SK-N-SH (cell line): ENCODE measurements at regions not wholly inside any gene's neighbourhood (a gene's known extent, or its start where the extent isn't known, plus 50 kb on each side); places are given as distances from the start of the nearest gene placed in this dataset.
A peak's percentile ranks its signal among the peaks of the same experiment; 100 is the strongest.

Experiments used
- CTCF ChIA-PET: fragments of 300-600, 350-600 bp; formaldehyde crosslinking; extraction: SDS; loops from one replicate; lab custom pipeline; 2021; lab: Yijun Ruan, JAX
- POLR2A ChIA-PET: fragments of 350-600 bp; sonication (Branson Sonifier 250); formaldehyde crosslinking; extraction: SDS; loops from one replicate; lab custom pipeline; 2020; ENCODE audit warnings: antibody characterized with exemption, inconsistent platforms; lab: Yijun Ruan, JAX
- DNase-seq: peaks from one replicate; pipeline ENCODE4 v3.0.0; 2012
- H2AFZ ChIP-seq: fragments of 200-600 bp; sonication (generic); 2 replicates; pipeline ENCODE4 v1.8.1; 2016; ENCODE audit warnings: antibody characterized with exemption, mild to moderate bottlenecking, low read depth
- H3F3A ChIP-seq: fragments of 200-600 bp; sonication (generic); replicated peaks from 2 replicates; pipeline ENCODE3; 2016; ENCODE audit warnings: antibody characterized with exemption, mild to moderate bottlenecking; ENCODE audit not compliant: insufficient read depth
- H3K27ac ChIP-seq, 2 experiments: fragments of 200-500 bp in 1 of 2; fragments of 200-600 bp in 1 of 2; sonication (Bioruptor generic) in 1 of 2; sonication (generic), shearing (Covaris generic) in 1 of 2; 2 replicates each; pipeline versions ENCODE4 v1.5.1 to v1.6.1; 2014 to 2016; ENCODE audit warnings: low read depth in 2 of 2, inconsistent platforms in 1 of 2, low read length in 1 of 2, mild to moderate bottlenecking in 1 of 2, mixed read lengths in 1 of 2
- H3K27me3 ChIP-seq: fragments of 200-600 bp; sonication (generic), shearing (Covaris generic); 2 replicates; pipeline ENCODE4 v1.6.1; 2016; ENCODE audit warnings: mixed run types; ENCODE audit not compliant: insufficient read depth
- H3K36me3 ChIP-seq, 2 experiments: fragments of 200-500 bp in 1 of 2; fragments of 200-600 bp in 1 of 2; sonication (Bioruptor generic) in 1 of 2; sonication (generic) in 1 of 2; replicated peaks in 1 of 2; 2 replicates each; pipeline versions ENCODE3 to v1.5.1; 2014 to 2016; ENCODE audit warnings: low read length in 1 of 2, mild to moderate bottlenecking in 1 of 2; ENCODE audit not compliant: insufficient read depth in 2 of 2, control insufficient read depth in 1 of 2
- H3K4me1 ChIP-seq, 2 experiments: fragments of 200-500 bp in 1 of 2; fragments of 200-600 bp in 1 of 2; sonication (Bioruptor generic) in 1 of 2; sonication (generic), shearing (Covaris generic) in 1 of 2; 2 replicates each; pipeline versions ENCODE4 v1.5.1 to v1.6.1; 2014 to 2016; ENCODE audit warnings: low read depth in 1 of 2, low read length in 1 of 2, mixed run types in 1 of 2; ENCODE audit not compliant: insufficient read depth in 2 of 2, control insufficient read depth in 1 of 2
- H3K4me2 ChIP-seq: fragments of 200-600 bp; sonication (generic), shearing (Covaris generic); 2 replicates; pipeline ENCODE4 v1.6.1; 2017; ENCODE audit warnings: mixed run types
- H3K4me3 ChIP-seq, 2 experiments: fragments of 200-500 bp in 1 of 2; fragments of 200-600 bp in 1 of 2; sonication (Bioruptor generic) in 1 of 2; sonication (generic), shearing (Covaris generic) in 1 of 2; 2 replicates each; pipeline versions ENCODE4 v1.5.1 to v1.8.1; 2014 to 2016; ENCODE audit warnings: low read depth in 2 of 2, inconsistent platforms in 1 of 2, low read length in 1 of 2, mild to moderate bottlenecking in 1 of 2, mixed read lengths in 1 of 2, moderate library complexity in 1 of 2
- H3K79me2 ChIP-seq: fragments of 200-600 bp; sonication (generic); 2 replicates; pipeline ENCODE4 v1.8.1; 2017; ENCODE audit warnings: mild to moderate bottlenecking; ENCODE audit not compliant: insufficient read depth
- H3K9ac ChIP-seq: fragments of 200-600 bp; sonication (generic); 2 replicates; pipeline ENCODE4 v1.6.1; 2017; ENCODE audit warnings: mixed run types
- H3K9me2 ChIP-seq: fragments of 200-600 bp; sonication (generic); 2 replicates; pipeline ENCODE4 v1.6.1; 2017; ENCODE audit warnings: mixed run types
- H3K9me3 ChIP-seq: fragments of 200-600 bp; sonication (generic); 2 replicates; pipeline ENCODE4 v1.6.1; 2017; ENCODE audit warnings: mixed run types, mild to moderate bottlenecking, moderate library complexity
- H4K20me1 ChIP-seq: fragments of 200-600 bp; sonication (generic); 2 replicates; pipeline ENCODE4 v1.6.1; 2017; ENCODE audit warnings: mild to moderate bottlenecking, mixed run types; ENCODE audit not compliant: insufficient read depth
- CHD2 ChIP-seq: fragments of 150-350 bp; IDR thresholded peaks from 2 replicates; pipeline ENCODE4 v1.6.1; 2018; ENCODE audit warnings: low read length; ENCODE audit not compliant: partially characterized antibody
- ELF1 ChIP-seq: IDR thresholded peaks from 2 replicates; pipeline ENCODE4 v1.4.0; 2012
- EP300 ChIP-seq, 2 experiments: IDR thresholded peaks; 2 replicates each; pipeline versions ENCODE4 v1.4.0 to v1.6.1; 2012; ENCODE audit warnings: borderline replicate concordance in 1 of 2, low read depth in 1 of 2, low read length in 1 of 2
- GABPA ChIP-seq: IDR thresholded peaks from 2 replicates; pipeline ENCODE4 v1.4.0; 2012; ENCODE audit warnings: low read depth, mild to moderate bottlenecking
- NRF1 ChIP-seq: IDR thresholded peaks from 2 replicates; pipeline ENCODE4 v1.6.1; 2012; ENCODE audit warnings: low read depth, mild to moderate bottlenecking, low read length
- RAD21 ChIP-seq: IDR thresholded peaks from 2 replicates; pipeline ENCODE4 v1.6.1; 2012; ENCODE audit warnings: mild to moderate bottlenecking, low read length
- SMC3 ChIP-seq: IDR thresholded peaks from 2 replicates; pipeline ENCODE4 v1.6.1; 2012; ENCODE audit warnings: low read depth, low read length, improper control_type of control experiment
- TAF1 ChIP-seq: IDR thresholded peaks from 2 replicates; pipeline ENCODE4 v1.6.1; 2012; ENCODE audit warnings: low read depth, mild to moderate bottlenecking, low read length, moderate library complexity, borderline replicate concordance
- TCF12 ChIP-seq: IDR thresholded peaks from 2 replicates; pipeline ENCODE4 v1.4.0; 2012
- TEAD4 ChIP-seq: IDR thresholded peaks from 2 replicates; pipeline ENCODE4 v1.4.0; 2012; ENCODE audit warnings: mild to moderate bottlenecking, borderline replicate concordance; ENCODE audit not compliant: insufficient read depth
- YY1 ChIP-seq: IDR thresholded peaks from 2 replicates; pipeline ENCODE4 v1.4.0; 2012; ENCODE audit warnings: low read depth, mild to moderate bottlenecking
- WGBS: methylation state at CpG from one replicate; pipeline ENCODE4 v1.1.6; 2017; ENCODE audit warnings: low lambda C conversion rate; 5-methylcytosine and 5-hydroxymethylcytosine counted together
- TF ChIP-seq, protein P1 (sequence below): IDR thresholded peaks from 2 replicates; pipeline ENCODE4 v1.4.0; 2012; ENCODE audit warnings: low read depth, borderline replicate concordance
- TF ChIP-seq, protein P2 (sequence below): IDR thresholded peaks from 2 replicates; pipeline ENCODE4 v1.6.1; 2012; ENCODE audit warnings: mild to moderate bottlenecking, low read depth, low read length, moderate library complexity
- TF ChIP-seq, protein P3 (sequence below): IDR thresholded peaks from 2 replicates; pipeline ENCODE4; 2012
- TF ChIP-seq, protein P4 (sequence below): fragments of 150-350 bp; IDR thresholded peaks from 2 replicates; pipeline ENCODE4 v1.6.1; 2017; ENCODE audit warnings: antibody characterized with exemption, low read length, low read depth, borderline replicate concordance

DNA sequence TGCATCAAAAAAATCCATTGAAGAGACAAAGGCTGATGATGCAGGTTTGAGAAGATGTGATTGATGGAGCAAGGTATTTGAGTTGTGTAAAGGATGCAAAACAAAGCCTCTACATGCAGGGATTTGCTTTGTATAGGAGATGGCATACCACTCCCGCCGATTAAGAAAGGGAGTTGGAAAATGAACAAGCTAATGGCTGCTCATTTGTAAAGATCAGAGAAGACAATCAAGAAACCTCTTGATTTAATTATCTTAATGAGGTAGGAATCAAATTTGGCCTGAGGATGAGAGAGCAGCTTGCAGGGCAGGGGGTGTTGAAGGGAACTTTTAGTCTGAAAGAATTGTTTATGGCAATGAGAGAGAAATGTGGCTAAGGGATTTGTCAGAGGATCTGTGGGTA, 448.2 kb upstream of the ADGRB3 start:
- no peaks in the 10 kb centered on the region for H3K27me3 ChIP-seq
- POLR2A ChIA-PET: no interaction called here
- no peak for TF ChIP-seq GABPA
- TF ChIP-seq, protein P1, sequence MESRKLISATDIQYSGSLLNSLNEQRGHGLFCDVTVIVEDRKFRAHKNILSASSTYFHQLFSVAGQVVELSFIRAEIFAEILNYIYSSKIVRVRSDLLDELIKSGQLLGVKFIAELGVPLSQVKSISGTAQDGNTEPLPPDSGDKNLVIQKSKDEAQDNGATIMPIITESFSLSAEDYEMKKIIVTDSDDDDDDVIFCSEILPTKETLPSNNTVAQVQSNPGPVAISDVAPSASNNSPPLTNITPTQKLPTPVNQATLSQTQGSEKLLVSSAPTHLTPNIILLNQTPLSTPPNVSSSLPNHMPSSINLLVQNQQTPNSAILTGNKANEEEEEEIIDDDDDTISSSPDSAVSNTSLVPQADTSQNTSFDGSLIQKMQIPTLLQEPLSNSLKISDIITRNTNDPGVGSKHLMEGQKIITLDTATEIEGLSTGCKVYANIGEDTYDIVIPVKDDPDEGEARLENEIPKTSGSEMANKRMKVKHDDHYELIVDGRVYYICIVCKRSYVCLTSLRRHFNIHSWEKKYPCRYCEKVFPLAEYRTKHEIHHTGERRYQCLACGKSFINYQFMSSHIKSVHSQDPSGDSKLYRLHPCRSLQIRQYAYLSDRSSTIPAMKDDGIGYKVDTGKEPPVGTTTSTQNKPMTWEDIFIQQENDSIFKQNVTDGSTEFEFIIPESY: no peak
- TF ChIP-seq TEAD4: no peak
- TF ChIP-seq, protein P2, sequence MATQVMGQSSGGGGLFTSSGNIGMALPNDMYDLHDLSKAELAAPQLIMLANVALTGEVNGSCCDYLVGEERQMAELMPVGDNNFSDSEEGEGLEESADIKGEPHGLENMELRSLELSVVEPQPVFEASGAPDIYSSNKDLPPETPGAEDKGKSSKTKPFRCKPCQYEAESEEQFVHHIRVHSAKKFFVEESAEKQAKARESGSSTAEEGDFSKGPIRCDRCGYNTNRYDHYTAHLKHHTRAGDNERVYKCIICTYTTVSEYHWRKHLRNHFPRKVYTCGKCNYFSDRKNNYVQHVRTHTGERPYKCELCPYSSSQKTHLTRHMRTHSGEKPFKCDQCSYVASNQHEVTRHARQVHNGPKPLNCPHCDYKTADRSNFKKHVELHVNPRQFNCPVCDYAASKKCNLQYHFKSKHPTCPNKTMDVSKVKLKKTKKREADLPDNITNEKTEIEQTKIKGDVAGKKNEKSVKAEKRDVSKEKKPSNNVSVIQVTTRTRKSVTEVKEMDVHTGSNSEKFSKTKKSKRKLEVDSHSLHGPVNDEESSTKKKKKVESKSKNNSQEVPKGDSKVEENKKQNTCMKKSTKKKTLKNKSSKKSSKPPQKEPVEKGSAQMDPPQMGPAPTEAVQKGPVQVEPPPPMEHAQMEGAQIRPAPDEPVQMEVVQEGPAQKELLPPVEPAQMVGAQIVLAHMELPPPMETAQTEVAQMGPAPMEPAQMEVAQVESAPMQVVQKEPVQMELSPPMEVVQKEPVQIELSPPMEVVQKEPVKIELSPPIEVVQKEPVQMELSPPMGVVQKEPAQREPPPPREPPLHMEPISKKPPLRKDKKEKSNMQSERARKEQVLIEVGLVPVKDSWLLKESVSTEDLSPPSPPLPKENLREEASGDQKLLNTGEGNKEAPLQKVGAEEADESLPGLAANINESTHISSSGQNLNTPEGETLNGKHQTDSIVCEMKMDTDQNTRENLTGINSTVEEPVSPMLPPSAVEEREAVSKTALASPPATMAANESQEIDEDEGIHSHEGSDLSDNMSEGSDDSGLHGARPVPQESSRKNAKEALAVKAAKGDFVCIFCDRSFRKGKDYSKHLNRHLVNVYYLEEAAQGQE: no peak
- no peak for TF ChIP-seq TCF12
- TF ChIP-seq, protein P3, sequence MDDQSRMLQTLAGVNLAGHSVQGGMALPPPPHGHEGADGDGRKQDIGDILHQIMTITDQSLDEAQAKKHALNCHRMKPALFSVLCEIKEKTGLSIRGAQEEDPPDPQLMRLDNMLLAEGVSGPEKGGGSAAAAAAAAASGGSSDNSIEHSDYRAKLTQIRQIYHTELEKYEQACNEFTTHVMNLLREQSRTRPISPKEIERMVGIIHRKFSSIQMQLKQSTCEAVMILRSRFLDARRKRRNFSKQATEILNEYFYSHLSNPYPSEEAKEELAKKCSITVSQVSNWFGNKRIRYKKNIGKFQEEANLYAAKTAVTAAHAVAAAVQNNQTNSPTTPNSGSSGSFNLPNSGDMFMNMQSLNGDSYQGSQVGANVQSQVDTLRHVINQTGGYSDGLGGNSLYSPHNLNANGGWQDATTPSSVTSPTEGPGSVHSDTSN: no peak
- no peak for TF ChIP-seq CHD2
- TF ChIP-seq TAF1: no peak
- TF ChIP-seq YY1: no peak
- no peak for TF ChIP-seq RAD21
- no peak for TF ChIP-seq SMC3
- TF ChIP-seq ELF1: no peak
- no peak for TF ChIP-seq EP300 (IDR thresholded peaks at IDR 0.05; ENCODE audit: borderline replicate concordance in 1 of 2, low read depth in 1 of 2, low read length in 1 of 2)
- TF ChIP-seq NRF1: no peak
- TF ChIP-seq, protein P4, sequence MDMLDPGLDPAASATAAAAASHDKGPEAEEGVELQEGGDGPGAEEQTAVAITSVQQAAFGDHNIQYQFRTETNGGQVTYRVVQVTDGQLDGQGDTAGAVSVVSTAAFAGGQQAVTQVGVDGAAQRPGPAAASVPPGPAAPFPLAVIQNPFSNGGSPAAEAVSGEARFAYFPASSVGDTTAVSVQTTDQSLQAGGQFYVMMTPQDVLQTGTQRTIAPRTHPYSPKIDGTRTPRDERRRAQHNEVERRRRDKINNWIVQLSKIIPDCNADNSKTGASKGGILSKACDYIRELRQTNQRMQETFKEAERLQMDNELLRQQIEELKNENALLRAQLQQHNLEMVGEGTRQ: no peak

More for the DNA sequence above, 448.2 kb upstream of the ADGRB3 start:
- H3K4me3 ChIP-seq: no peak overlapping the region
- H3K27ac ChIP-seq: no peak overlapping the region
- no peaks in the 10 kb centered on the region for H3K4me1 ChIP-seq
- no peak overlapping the region for H2AFZ ChIP-seq
- no peak overlapping the region for H3K9ac ChIP-seq
- DNase-seq: peak; percentile 2
- no peaks in the 10 kb centered on the region for H3K36me3 ChIP-seq
- H4K20me1 ChIP-seq: no peaks in the 10 kb centered on the region
- no peaks in the 10 kb centered on the region for H3K9me2 ChIP-seq
- H3F3A ChIP-seq: no peaks in the 10 kb centered on the region
- H3K79me2 ChIP-seq: no peaks in the 10 kb centered on the region
- CTCF ChIA-PET: no interaction called here
- no peaks in the 10 kb centered on the region for H3K9me3 ChIP-seq
- WGBS: 63% methylated on average over 2 of the region's 2 CpGs
- no peak overlapping the region for H3K4me2 ChIP-seq
